Sigmoid colon (tissue), 6 donors: ENCODE measurements at regions not wholly inside any gene's neighbourhood (a gene's known extent, or its start where the extent isn't known, plus 50 kb on each side); places are given as distances from the start of the nearest gene placed in this dataset.

Source experiments
- DNase-seq: peaks from one replicate; pipeline ENCODE4 v3.0.0-alpha.2; 2019
- H3K27ac ChIP-seq, 4 donors: fragments of 200-600 bp; sonication (generic); one replicate each; pipeline ENCODE4 v1.5.1; 2016 to 2019; ENCODE audit warnings: mild to moderate bottlenecking in 1 of 4
- H3K27me3 ChIP-seq, 3 donors: fragments of 200-600 bp; sonication (generic); one replicate each; pipeline ENCODE4 v1.5.1; 2019; ENCODE audit warnings: mild to moderate bottlenecking in 1 of 3
- H3K36me3 ChIP-seq, 4 donors: fragments of 200-600 bp; sonication (generic); one replicate each; pipeline ENCODE4 v1.5.1; 2016 to 2019
- H3K4me1 ChIP-seq, 4 donors: fragments of 200-600 bp; sonication (generic); one replicate each; pipeline ENCODE4 v1.5.1; 2017 to 2019
- H3K4me3 ChIP-seq, 4 donors: fragments of 200-600 bp; sonication (generic); one replicate each; pipeline ENCODE4 v1.5.1; 2017 to 2019; ENCODE audit warnings: mild to moderate bottlenecking in 2 of 4, moderate library complexity in 1 of 4
- H3K9me3 ChIP-seq, 4 donors: fragments of 200-600 bp in 3 of 4; sonication (generic) in 3 of 4; one replicate each; pipeline versions ENCODE4 v1.5.1 to v1.6.1; 2013 to 2019
- EP300 ChIP-seq, 4 donors: sonication (generic); formaldehyde crosslinking; IDR thresholded peaks; one replicate each; pipeline ENCODE4 v1.6.1; 2017; ENCODE audit warnings: antibody characterized with exemption in 4 of 4
- POLR2A ChIP-seq, 2 donors: fragments of 450-650 bp; IDR thresholded peaks; one replicate each; pipeline ENCODE4 v1.6.1; 2016; ENCODE audit warnings: antibody characterized with exemption in 2 of 2, mild to moderate bottlenecking in 2 of 2, moderate library complexity in 2 of 2
- POLR2AphosphoS5 ChIP-seq, 4 donors: sonication (generic); formaldehyde crosslinking; IDR thresholded peaks; one replicate each; pipeline ENCODE4 v1.6.1; 2017; ENCODE audit warnings: antibody characterized with exemption in 4 of 4
- WGBS, 2 donors: extraction: QIAGEN DNeasy Blood & Tissue Kit; methylation state at CpG; one replicate each; pipeline ENCODE4 v1.1.7; 2013; 5-methylcytosine and 5-hydroxymethylcytosine counted together
- intact Hi-C: fragments of 100-400 bp; cut with DNase I; formaldehyde crosslinking; loops from one replicate; pipeline ENCODE4 v1.15.1; 2023
- TF ChIP-seq, protein P1 (sequence below), 4 experiments: fragments of 450-650 bp in 3 of 4; fragments of 200-600 bp in 1 of 4; IDR thresholded peaks; one replicate each; pipeline ENCODE4 v1.5.1; 2016 to 2019; ENCODE audit warnings: antibody characterized with exemption in 4 of 4, mild to moderate bottlenecking in 3 of 4, moderate library complexity in 2 of 4
- donor health status: healthy with polysubstance abuse.
- donor health status: healthy.

DNA sequence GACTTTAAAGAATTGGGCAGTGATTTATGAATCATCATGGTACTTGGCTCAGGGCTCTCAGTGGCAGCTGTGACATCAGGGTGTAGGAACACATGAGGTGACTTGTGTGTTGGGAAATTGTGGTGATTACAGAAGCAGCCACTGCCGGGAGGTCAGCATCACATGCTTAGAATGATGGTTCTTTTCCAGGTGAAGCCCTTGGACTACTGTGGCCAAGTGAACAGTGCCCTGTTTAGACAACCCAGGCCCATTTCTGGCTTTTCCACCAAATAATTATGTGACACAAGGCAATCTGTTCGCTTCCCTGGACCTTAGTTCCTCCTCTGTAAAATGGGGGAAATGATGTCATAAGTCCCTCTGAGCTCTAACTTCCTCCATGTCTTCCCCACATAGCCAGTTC is 139.7 kb upstream of the ROPN1 start:
- H3K27ac ChIP-seq: no peak overlapping the region
- H3K9me3 ChIP-seq: no peaks in the 10 kb centered on the region
- 73 to 87% methylated on average over 2 of the region's 2 CpGs for WGBS, 2 donors
- no peaks in the 10 kb centered on the region for H3K27me3 ChIP-seq
- TF ChIP-seq, protein P1, sequence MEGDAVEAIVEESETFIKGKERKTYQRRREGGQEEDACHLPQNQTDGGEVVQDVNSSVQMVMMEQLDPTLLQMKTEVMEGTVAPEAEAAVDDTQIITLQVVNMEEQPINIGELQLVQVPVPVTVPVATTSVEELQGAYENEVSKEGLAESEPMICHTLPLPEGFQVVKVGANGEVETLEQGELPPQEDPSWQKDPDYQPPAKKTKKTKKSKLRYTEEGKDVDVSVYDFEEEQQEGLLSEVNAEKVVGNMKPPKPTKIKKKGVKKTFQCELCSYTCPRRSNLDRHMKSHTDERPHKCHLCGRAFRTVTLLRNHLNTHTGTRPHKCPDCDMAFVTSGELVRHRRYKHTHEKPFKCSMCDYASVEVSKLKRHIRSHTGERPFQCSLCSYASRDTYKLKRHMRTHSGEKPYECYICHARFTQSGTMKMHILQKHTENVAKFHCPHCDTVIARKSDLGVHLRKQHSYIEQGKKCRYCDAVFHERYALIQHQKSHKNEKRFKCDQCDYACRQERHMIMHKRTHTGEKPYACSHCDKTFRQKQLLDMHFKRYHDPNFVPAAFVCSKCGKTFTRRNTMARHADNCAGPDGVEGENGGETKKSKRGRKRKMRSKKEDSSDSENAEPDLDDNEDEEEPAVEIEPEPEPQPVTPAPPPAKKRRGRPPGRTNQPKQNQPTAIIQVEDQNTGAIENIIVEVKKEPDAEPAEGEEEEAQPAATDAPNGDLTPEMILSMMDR (IDR thresholded peaks at IDR 0.05): no peak
- TF ChIP-seq EP300 (IDR thresholded peaks at IDR 0.05) (no peak), POLR2AphosphoS5 (IDR thresholded peaks at IDR 0.05) (no peak), POLR2A (IDR thresholded peaks at IDR 0.05) (no peak)
- no peaks in the 10 kb centered on the region for H3K36me3 ChIP-seq
- H3K4me1 ChIP-seq: no peaks in the 10 kb centered on the region
- H3K4me3 ChIP-seq: no peak overlapping the region
- no peak for DNase-seq
- intact Hi-C loops: no loop called here

DNA sequence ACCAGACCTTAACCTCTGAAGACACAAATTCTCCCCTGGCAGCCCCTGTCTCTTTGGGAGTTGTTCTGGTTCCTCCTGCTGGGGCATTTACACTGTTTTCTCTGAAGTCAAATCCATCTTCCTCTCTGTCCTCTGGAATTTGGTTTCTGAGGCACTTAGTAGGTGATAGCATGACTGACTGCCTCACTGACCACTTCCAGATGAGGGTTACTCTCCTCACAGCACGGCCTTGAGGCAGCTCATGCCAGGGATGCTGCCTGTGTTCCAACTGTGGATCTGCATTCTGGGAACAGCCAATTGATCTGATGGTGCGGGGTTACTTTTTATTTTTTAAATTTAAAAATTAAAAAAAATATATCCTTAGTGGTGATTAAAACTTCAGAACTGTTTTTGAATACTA is 140.9 kb upstream of the ROPN1 start:
- TF ChIP-seq POLR2AphosphoS5 (IDR thresholded peaks at IDR 0.05) (no peak), POLR2A (IDR thresholded peaks at IDR 0.05) (no peak), EP300 (IDR thresholded peaks at IDR 0.05) (no peak)
- TF ChIP-seq, protein P1 (IDR thresholded peaks at IDR 0.05): no peak
- Histone ChIP-seq H3K4me1 (no peaks in the 10 kb centered on the region), H3K27ac (no peak overlapping the region), H3K36me3 (no peaks in the 10 kb centered on the region), H3K27me3 (no peaks in the 10 kb centered on the region), H3K4me3 (no peak overlapping the region), H3K9me3 (no peaks in the 10 kb centered on the region)
- no peak for DNase-seq
- 63 to 66% methylated on average over 2 of the region's 2 CpGs for WGBS, 2 donors
- intact Hi-C loops: no loop called here

DNA sequence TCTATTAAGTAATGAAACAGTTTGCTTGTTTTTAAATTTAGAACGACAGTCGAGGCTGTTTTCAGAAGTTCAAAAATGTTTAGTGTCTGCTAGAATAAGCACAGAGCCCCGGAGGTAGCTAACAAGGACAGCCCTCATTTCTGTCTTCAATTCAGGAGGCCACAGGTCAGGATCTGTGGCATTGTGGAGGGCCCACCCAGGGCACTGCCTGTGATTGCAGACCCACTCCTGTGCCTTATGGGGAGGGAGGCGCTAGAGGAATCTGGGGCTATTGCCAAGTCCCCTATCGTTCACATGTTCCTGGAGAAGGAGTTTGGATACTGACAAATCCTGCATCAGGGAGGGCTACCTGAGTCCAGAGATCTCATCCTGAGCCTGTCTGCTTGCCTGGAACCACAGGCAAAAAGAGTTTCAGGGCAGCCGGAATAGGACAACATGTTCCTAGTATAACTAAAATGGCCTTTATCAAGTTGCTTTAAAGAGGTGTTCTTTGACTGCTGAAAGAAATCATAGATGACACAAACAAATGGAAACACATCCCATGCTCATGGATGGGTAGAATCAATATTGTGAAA is 141.5 kb upstream of the ROPN1 start:
- Histone ChIP-seq H3K27me3 (no peaks in the 10 kb centered on the region), H3K36me3 (no peaks in the 10 kb centered on the region), H3K4me3 (no peak overlapping the region), H3K4me1 (no peaks in the 10 kb centered on the region), H3K27ac (no peak overlapping the region), H3K9me3 (no peaks in the 10 kb centered on the region)
- 87 to 93% methylated on average over 6 of the region's 6 CpGs for WGBS, 2 donors
- intact Hi-C loops: no loop called here
- TF ChIP-seq POLR2AphosphoS5 (IDR thresholded peaks at IDR 0.05) (no peak), POLR2A (IDR thresholded peaks at IDR 0.05) (no peak)
- DNase-seq: no peak

DNA sequence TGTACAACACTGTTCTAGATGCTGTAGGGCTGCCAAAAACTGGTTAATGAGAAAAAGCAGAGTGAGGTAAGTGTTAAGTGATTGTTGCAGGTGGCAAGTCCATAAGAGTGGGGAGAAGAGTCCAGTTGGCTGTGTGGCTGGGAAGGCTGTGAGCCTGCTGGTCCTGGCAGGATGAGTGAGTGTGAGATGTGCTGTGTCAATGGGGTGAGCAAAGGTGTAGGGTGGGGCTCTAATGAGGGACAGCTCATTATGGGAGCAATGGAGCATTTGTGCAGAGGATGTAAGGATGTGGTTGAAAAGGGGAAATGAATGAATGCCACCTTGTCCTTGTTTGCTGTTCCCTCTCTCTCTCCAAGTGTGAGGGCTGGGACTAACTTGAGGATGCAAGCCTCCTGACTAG is 145.3 kb upstream of the ROPN1 start:
- intact Hi-C loops: no loop called here
- no peaks in the 10 kb centered on the region for H3K36me3 ChIP-seq
- no peaks in the 10 kb centered on the region for H3K27me3 ChIP-seq
- H3K4me1 ChIP-seq: no peaks in the 10 kb centered on the region
- H3K4me3 ChIP-seq: no peak overlapping the region
- no peaks in the 10 kb centered on the region for H3K9me3 ChIP-seq
- no peak overlapping the region for H3K27ac ChIP-seq
- TF ChIP-seq POLR2AphosphoS5 (IDR thresholded peaks at IDR 0.05) (no peak), POLR2A (IDR thresholded peaks at IDR 0.05) (no peak), EP300 (IDR thresholded peaks at IDR 0.05) (no peak)
- TF ChIP-seq, protein P1 (IDR thresholded peaks at IDR 0.05): no peak
- DNase-seq: no peak

DNA sequence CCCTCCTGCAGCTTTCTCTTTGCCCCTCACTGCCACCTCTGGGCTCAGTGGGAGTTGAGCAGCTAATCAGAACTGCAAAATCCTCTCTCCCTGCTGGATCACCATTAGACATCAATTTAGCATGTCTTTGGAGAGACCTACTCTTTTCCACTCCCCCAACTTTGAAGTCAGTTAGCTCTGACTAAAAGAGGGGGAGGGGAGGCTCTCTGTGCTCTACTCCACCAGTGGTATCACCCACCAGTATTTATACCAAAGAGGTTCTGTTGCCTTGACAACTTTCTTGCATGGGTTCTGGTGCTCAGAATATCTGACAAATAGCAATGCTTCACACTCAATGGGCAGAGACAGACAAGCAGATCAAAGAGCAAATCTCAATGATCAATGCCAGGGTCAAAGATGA is 146.2 kb upstream of the ROPN1 start:
- no peaks in the 10 kb centered on the region for H3K27me3 ChIP-seq
- H3K27ac ChIP-seq: no peak overlapping the region
- intact Hi-C loops: no loop called here
- no peaks in the 10 kb centered on the region for H3K4me1 ChIP-seq
- no peak for TF ChIP-seq POLR2AphosphoS5 (IDR thresholded peaks at IDR 0.05)
- no peak for TF ChIP-seq POLR2A (IDR thresholded peaks at IDR 0.05)
- no peak for TF ChIP-seq EP300 (IDR thresholded peaks at IDR 0.05)
- TF ChIP-seq, protein P1 (IDR thresholded peaks at IDR 0.05): no peak
- H3K36me3 ChIP-seq: no peaks in the 10 kb centered on the region
- H3K9me3 ChIP-seq: no peaks in the 10 kb centered on the region
- DNase-seq: no peak
- H3K4me3 ChIP-seq: no peak overlapping the region
